GM20000 (cell line): ENCODE measurements at regions not wholly inside any gene's neighbourhood (a gene's known extent, or its start where the extent isn't known, plus 50 kb on each side); places are given as distances from the start of the nearest gene placed in this dataset.

Source experiments
- DNase-seq: peaks from one replicate; pipeline ENCODE4 v3.0.0; 2012; ENCODE audit warnings: low spot score
- CTCF ChIP-seq: IDR thresholded peaks from 2 replicates; pipeline ENCODE4 v1.5.1; 2012; ENCODE audit warnings: mild to moderate bottlenecking, control low read depth; ENCODE audit errors: extremely low read depth, missing control alignments

GRCh38 chr2:145023334-145023934 lies 503.5 kb upstream of the ZEB2 start:
- TF ChIP-seq CTCF, result no peak
- no peak for DNase-seq

- no peak for TF ChIP-seq CTCF
- no peak for DNase-seq
These were observed 502.9 kb upstream of the ZEB2 start for GRCh38 chr2:145022666-145023333.

DNA sequence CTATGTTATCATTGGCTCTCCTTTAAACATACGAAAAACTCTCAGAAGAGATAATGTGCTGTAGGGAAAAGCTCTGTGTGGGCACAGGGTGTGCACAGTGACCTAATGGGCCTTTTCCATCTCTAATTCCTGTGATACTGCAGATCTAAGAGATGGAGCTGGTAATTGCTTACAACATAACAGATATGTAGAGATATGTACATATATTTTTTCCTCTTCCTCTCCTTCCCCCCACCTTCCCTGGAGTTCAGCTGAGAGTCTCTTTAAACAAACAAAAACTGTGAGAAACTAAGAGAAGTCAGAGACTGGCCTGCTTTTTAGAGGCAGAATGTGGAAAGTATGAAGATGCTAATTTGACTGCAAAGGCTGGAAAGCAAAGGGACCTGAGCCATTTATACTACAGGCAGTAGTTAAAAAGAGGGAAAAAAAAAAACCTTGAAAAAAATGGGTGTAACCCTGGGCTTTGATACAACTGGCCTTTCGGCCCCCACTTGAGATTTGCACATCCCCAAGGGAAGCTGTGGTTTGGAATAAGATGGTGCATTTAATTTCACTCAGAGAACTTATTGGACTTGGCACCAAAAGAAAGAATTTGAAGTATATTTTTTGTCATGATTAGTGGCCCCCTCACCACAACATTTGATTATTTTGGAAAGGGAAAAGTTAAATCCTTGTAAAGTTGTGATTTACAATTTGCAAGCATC lies 502.2 kb upstream of the ZEB2 start:
- TF ChIP-seq CTCF, result no peak
- no peak for DNase-seq

- no peak for DNase-seq
- no peak for TF ChIP-seq CTCF
These were observed 500.8 kb upstream of the ZEB2 start for GRCh38 chr2:145020694-145021093.

- TF ChIP-seq CTCF, result no peak
- DNase-seq, result no peak
These were observed 500.2 kb upstream of the ZEB2 start for GRCh38 chr2:145020139-145020538.

GRCh38 chr2:145018502-145018901 lies 498.6 kb upstream of the ZEB2 start:
- DNase-seq, result no peak
- no peak for TF ChIP-seq CTCF

- DNase-seq, result no peak
- TF ChIP-seq CTCF, result no peak
These were observed 497.2 kb upstream of the ZEB2 start for GRCh38 chr2:145017149-145017548.
